GM23338 (cell line): ENCODE measurements at regions not wholly inside any gene's neighbourhood (a gene's known extent, or its start where the extent isn't known, plus 50 kb on each side); places are given as distances from the start of the nearest gene placed in this dataset.

Experiments
- EZH2 ChIP-seq: fragments of 200-600 bp; sonication (generic); IDR thresholded peaks from one replicate; pipeline ENCODE4 v1.8.0; 2017; ENCODE audit warnings: antibody characterized with exemption, mild to moderate bottlenecking, low read depth; ENCODE audit not compliant: unreplicated experiment
- JUNB ChIP-seq: IDR thresholded peaks from one replicate; pipeline ENCODE4 v1.6.1; 2016; ENCODE audit warnings: antibody characterized with exemption; ENCODE audit not compliant: unreplicated experiment
- NANOG ChIP-seq: IDR thresholded peaks from 2 replicates; pipeline ENCODE4 v1.6.1; 2016; ENCODE audit warnings: antibody characterized with exemption, borderline replicate concordance
- POLR2AphosphoS5 ChIP-seq: IDR thresholded peaks from 2 replicates; pipeline ENCODE4 v1.6.1; 2016; ENCODE audit warnings: antibody characterized with exemption, low read depth
- STAT1 ChIP-seq: IDR thresholded peaks from one replicate; pipeline ENCODE4 v1.6.1; 2016; ENCODE audit warnings: antibody characterized with exemption; ENCODE audit not compliant: unreplicated experiment
- ZNF114 ChIP-seq: fragments of 250-450 bp; sonication (Bioruptor Pico); IDR thresholded peaks from 2 replicates; pipeline ENCODE4 v1.5.0; 2020; ENCODE audit warnings: mild to moderate bottlenecking, moderate library complexity
- ZNF331 ChIP-seq: fragments of 250-450 bp; sonication (Bioruptor Pico); IDR thresholded peaks from 2 replicates; pipeline ENCODE4 v1.5.0; 2020; ENCODE audit warnings: low read depth, mild to moderate bottlenecking, moderate library complexity
- TF ChIP-seq, protein P1 (sequence below): fragments of 250-450 bp; sonication (Bioruptor Pico); IDR thresholded peaks from 2 replicates; pipeline ENCODE4 v1.5.0; 2020; ENCODE audit warnings: mild to moderate bottlenecking, moderate library complexity
- TF ChIP-seq, protein P2 (sequence below): IDR thresholded peaks from one replicate; pipeline ENCODE4 v1.6.1; 2018; ENCODE audit warnings: antibody characterized with exemption; ENCODE audit not compliant: unreplicated experiment
- TF ChIP-seq, protein P3 (sequence below): IDR thresholded peaks from 2 replicates; pipeline ENCODE4 v1.6.1; 2016; ENCODE audit warnings: antibody characterized with exemption

DNA sequence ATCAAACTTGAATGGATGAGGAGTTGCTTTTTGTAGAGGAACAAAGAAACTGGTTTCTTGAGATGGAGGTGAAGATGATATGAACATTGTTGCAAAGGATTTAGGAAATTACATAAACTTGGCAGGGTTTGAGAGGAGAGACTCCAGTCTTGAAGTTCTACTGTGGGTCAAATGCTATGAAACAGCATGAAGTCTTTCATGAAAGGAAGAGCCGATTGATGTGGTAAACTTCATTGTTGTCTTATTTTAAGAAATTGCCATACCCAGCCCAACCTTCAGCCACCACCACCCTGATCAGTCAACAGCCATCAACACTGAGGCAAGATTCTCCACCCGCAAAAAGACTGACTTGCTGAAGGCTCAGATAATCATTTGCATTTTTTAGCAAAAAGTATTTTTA is 52.2 kb downstream of the SIPA1L2 start (continued):
- TF ChIP-seq, protein P1, sequence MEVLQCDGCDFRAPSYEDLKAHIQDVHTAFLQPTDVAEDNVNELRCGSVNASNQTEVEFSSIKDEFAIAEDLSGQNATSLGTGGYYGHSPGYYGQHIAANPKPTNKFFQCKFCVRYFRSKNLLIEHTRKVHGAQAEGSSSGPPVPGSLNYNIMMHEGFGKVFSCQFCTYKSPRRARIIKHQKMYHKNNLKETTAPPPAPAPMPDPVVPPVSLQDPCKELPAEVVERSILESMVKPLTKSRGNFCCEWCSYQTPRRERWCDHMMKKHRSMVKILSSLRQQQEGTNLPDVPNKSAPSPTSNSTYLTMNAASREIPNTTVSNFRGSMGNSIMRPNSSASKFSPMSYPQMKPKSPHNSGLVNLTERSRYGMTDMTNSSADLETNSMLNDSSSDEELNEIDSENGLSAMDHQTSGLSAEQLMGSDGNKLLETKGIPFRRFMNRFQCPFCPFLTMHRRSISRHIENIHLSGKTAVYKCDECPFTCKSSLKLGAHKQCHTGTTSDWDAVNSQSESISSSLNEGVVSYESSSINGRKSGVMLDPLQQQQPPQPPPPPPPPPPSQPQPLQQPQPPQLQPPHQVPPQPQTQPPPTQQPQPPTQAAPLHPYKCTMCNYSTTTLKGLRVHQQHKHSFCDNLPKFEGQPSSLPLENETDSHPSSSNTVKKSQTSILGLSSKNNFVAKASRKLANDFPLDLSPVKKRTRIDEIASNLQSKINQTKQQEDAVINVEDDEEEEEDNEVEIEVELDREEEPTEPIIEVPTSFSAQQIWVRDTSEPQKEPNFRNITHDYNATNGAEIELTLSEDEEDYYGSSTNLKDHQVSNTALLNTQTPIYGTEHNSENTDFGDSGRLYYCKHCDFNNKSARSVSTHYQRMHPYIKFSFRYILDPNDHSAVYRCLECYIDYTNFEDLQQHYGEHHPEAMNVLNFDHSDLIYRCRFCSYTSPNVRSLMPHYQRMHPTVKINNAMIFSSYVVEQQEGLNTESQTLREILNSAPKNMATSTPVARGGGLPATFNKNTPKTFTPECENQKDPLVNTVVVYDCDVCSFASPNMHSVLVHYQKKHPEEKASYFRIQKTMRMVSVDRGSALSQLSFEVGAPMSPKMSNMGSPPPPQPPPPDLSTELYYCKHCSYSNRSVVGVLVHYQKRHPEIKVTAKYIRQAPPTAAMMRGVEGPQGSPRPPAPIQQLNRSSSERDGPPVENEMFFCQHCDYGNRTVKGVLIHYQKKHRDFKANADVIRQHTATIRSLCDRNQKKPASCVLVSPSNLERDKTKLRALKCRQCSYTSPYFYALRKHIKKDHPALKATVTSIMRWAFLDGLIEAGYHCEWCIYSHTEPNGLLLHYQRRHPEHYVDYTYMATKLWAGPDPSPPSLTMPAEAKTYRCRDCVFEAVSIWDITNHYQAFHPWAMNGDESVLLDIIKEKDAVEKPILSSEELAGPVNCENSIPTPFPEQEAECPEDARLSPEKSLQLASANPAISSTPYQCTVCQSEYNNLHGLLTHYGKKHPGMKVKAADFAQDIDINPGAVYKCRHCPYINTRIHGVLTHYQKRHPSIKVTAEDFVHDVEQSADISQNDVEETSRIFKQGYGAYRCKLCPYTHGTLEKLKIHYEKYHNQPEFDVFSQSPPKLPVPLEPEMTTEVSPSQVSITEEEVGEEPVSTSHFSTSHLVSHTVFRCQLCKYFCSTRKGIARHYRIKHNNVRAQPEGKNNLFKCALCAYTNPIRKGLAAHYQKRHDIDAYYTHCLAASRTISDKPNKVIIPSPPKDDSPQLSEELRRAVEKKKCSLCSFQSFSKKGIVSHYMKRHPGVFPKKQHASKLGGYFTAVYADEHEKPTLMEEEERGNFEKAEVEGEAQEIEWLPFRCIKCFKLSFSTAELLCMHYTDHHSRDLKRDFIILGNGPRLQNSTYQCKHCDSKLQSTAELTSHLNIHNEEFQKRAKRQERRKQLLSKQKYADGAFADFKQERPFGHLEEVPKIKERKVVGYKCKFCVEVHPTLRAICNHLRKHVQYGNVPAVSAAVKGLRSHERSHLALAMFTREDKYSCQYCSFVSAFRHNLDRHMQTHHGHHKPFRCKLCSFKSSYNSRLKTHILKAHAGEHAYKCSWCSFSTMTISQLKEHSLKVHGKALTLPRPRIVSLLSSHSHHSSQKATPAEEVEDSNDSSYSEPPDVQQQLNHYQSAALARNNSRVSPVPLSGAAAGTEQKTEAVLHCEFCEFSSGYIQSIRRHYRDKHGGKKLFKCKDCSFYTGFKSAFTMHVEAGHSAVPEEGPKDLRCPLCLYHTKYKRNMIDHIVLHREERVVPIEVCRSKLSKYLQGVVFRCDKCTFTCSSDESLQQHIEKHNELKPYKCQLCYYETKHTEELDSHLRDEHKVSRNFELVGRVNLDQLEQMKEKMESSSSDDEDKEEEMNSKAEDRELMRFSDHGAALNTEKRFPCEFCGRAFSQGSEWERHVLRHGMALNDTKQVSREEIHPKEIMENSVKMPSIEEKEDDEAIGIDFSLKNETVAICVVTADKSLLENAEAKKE (CRISPR knock-in tag): no peak
- TF ChIP-seq, protein P2, sequence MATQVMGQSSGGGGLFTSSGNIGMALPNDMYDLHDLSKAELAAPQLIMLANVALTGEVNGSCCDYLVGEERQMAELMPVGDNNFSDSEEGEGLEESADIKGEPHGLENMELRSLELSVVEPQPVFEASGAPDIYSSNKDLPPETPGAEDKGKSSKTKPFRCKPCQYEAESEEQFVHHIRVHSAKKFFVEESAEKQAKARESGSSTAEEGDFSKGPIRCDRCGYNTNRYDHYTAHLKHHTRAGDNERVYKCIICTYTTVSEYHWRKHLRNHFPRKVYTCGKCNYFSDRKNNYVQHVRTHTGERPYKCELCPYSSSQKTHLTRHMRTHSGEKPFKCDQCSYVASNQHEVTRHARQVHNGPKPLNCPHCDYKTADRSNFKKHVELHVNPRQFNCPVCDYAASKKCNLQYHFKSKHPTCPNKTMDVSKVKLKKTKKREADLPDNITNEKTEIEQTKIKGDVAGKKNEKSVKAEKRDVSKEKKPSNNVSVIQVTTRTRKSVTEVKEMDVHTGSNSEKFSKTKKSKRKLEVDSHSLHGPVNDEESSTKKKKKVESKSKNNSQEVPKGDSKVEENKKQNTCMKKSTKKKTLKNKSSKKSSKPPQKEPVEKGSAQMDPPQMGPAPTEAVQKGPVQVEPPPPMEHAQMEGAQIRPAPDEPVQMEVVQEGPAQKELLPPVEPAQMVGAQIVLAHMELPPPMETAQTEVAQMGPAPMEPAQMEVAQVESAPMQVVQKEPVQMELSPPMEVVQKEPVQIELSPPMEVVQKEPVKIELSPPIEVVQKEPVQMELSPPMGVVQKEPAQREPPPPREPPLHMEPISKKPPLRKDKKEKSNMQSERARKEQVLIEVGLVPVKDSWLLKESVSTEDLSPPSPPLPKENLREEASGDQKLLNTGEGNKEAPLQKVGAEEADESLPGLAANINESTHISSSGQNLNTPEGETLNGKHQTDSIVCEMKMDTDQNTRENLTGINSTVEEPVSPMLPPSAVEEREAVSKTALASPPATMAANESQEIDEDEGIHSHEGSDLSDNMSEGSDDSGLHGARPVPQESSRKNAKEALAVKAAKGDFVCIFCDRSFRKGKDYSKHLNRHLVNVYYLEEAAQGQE: no peak
- no peak for TF ChIP-seq EZH2
- TF ChIP-seq, protein P3, sequence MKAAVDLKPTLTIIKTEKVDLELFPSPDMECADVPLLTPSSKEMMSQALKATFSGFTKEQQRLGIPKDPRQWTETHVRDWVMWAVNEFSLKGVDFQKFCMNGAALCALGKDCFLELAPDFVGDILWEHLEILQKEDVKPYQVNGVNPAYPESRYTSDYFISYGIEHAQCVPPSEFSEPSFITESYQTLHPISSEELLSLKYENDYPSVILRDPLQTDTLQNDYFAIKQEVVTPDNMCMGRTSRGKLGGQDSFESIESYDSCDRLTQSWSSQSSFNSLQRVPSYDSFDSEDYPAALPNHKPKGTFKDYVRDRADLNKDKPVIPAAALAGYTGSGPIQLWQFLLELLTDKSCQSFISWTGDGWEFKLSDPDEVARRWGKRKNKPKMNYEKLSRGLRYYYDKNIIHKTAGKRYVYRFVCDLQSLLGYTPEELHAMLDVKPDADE: no peak
- TF ChIP-seq ZNF114 (CRISPR knock-in tag): no peak
- no peak for TF ChIP-seq JUNB
- TF ChIP-seq ZNF331 (CRISPR knock-in tag): no peak
- TF ChIP-seq POLR2AphosphoS5: no peak
- no peak for TF ChIP-seq STAT1
- no peak for TF ChIP-seq NANOG
